Astrocyte of the cerebellum (primary cell): ENCODE measurements at regions not wholly inside any gene's neighbourhood (a gene's known extent, or its start where the extent isn't known, plus 50 kb on each side); places are given as distances from the start of the nearest gene placed in this dataset.
A peak's percentile ranks its signal among the peaks of the same experiment; 100 is the strongest.

Source experiments
- DNase-seq: peaks from one replicate; pipeline ENCODE4 v3.0.0-alpha.2; 2011; ENCODE audit warnings: low read depth
- H3K4me3 ChIP-seq: 2 replicates; pipeline ENCODE4 v1.5.1; 2011; ENCODE audit warnings: mild to moderate bottlenecking, low read depth, low read length, moderate library complexity
- in situ Hi-C: cut with HindIII; loops from 2 replicates; pipeline ENCODE4 v1.10.0; 2017; ENCODE audit warnings: low sequenced_read_pairs
- TF ChIP-seq, protein P1 (sequence below): IDR thresholded peaks from 2 replicates; pipeline ENCODE4 v1.5.1; 2012; ENCODE audit warnings: low read length, low read depth, moderate library complexity, mild to moderate bottlenecking; ENCODE audit errors: missing control alignments

DNA sequence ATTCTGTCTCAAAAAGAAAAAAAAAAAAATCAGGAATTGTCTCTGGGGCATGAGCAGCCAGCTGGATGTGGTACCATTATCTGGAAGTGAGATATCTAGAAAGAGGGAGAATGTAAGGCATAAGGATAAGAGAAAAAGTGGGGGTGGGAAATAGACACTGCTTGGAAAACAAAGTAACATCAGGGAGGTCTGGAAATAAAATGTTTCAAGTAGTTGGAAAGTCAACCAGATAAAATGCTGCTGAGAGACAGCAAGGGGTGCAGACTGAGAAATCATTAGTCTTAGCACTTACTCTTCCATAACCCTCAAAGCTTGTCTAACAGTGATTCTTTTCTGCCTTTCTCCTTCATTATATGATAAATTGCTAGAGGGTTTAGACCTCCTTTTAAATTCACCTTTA is 159.7 kb upstream of the TBL1XR1 start:
- DNase-seq, result no peak
- TF ChIP-seq, protein P1, sequence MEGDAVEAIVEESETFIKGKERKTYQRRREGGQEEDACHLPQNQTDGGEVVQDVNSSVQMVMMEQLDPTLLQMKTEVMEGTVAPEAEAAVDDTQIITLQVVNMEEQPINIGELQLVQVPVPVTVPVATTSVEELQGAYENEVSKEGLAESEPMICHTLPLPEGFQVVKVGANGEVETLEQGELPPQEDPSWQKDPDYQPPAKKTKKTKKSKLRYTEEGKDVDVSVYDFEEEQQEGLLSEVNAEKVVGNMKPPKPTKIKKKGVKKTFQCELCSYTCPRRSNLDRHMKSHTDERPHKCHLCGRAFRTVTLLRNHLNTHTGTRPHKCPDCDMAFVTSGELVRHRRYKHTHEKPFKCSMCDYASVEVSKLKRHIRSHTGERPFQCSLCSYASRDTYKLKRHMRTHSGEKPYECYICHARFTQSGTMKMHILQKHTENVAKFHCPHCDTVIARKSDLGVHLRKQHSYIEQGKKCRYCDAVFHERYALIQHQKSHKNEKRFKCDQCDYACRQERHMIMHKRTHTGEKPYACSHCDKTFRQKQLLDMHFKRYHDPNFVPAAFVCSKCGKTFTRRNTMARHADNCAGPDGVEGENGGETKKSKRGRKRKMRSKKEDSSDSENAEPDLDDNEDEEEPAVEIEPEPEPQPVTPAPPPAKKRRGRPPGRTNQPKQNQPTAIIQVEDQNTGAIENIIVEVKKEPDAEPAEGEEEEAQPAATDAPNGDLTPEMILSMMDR, result no peak
- in situ Hi-C loops, result loop anchor here (5.0 kb wide), 1 partner anchor 120 kb away; no protein-coding TSS in a partner anchor
- H3K4me3 ChIP-seq, result no peak overlapping the region

DNA sequence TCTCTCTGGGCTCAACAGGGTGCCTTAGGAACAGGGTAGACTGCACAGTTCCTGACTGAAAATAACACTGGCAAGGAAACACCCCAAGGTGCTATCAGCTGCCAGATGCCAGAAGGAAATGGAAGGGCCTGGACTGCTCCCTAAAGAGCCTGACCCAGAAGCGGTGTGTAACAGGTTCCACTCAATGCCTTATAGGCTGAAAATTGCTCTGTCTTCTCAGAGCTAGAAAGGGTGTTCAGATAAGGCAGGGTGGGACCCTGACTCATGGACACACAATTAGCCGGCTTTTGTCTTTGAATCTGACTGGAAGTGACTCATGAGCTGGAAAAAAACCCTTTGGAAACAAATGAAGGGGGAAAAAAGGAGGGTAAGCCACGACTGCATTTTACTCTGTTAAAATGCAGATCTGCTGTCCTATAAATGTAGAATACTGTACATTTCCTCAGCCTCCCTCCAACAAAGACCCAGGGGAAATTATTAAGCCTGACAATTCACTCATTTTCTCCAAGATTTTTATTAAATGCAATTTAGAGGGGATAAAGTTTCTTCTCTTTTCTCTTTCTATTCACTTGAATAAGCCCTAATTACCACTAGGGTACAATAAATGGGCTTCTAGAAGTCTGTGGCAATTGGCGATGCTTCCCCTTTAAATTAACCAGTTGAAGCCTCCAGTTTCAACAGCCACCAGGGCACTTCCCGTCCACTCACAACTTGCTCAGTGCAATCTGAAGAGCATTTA is 160.2 kb upstream of the TBL1XR1 start:
- no peak for DNase-seq
- in situ Hi-C loops, result loop anchor here (5.0 kb wide), 1 partner anchor 120 kb away; no protein-coding TSS in a partner anchor
- TF ChIP-seq, protein P1, result no peak
- no peak overlapping the region for H3K4me3 ChIP-seq

DNA sequence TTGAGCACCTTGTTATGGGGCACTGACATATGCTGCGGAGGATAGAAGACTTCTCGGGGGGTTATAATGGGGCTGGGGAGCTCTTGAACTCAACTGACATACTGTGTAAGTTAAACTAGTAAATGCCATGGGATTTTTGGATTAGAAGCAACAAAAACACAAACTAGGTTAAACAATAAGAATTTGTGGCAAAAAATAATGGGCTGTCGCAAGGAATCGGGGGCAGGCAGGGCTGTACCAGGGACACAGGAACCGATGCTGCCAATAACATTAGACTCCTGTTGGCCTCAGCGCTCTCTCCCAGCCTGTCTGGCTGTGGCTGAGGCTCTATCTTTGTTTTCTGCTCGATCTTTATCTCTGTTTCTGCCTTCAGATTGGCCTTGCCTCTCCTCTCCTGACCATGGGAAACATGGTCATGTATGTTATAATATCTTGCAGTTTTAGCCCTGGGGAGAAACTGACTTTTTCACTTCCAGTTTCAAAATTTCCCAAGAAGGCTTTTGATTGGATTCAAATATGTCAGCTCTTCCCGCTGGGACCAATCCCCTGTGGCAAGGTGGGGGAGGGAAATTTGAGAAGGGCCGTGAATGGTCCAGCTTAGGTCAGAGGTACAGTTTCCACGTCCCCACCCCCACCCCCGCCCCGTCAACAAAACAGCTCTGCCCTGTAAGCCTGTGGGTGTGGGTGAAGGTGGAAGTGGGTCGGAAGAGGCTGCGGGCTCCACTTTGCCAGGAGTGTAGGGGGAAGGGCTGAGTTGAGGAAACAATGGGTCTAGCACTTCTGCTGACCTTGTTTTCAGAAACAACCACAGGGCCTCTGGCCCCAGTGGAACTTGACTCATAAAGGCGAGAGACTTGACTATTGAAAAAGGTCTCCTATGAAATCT is 161.1 kb upstream of the TBL1XR1 start:
- in situ Hi-C loops, result loop anchor here (5.0 kb wide), 1 partner anchor 119 kb away; no protein-coding TSS in a partner anchor
- H3K4me3 ChIP-seq, result no peak overlapping the region
- TF ChIP-seq, protein P1, result no peak
- no peak for DNase-seq

DNA sequence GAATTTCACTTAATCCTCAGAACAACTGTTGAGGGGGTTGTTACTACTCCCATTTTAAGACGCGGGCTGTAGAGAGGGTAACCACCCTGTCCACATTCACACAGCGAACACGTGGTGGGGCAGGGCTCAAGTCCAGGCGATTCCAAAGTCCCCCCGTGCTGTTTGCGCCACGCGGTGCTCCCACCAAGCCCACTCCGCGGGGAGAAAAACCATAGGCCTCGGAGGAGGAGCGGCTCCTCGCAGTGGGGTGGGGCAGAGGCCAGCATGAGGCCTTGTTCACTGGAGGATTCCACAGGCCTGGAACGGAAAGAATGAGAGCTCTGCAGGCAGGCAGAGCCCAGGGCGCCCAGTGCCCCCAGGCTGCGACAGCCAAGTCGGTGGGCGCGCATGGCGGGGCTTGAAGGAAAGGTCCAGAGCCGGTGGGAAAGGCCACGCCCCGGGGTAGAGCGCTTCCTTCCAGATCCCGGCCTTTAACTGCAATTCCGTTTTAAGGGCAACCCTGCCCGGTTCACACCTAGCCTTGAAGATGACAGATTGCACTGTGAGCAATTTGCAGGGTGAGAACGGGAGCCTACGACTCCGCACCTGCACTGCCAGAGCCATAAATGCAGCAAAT is 161.8 kb upstream of the TBL1XR1 start:
- no peak overlapping the region for H3K4me3 ChIP-seq
- in situ Hi-C loops, result loop anchor here (5.0 kb wide), 1 partner anchor 118 kb away; no protein-coding TSS in a partner anchor
- no peak for DNase-seq
- TF ChIP-seq, protein P1, result no peak

DNA sequence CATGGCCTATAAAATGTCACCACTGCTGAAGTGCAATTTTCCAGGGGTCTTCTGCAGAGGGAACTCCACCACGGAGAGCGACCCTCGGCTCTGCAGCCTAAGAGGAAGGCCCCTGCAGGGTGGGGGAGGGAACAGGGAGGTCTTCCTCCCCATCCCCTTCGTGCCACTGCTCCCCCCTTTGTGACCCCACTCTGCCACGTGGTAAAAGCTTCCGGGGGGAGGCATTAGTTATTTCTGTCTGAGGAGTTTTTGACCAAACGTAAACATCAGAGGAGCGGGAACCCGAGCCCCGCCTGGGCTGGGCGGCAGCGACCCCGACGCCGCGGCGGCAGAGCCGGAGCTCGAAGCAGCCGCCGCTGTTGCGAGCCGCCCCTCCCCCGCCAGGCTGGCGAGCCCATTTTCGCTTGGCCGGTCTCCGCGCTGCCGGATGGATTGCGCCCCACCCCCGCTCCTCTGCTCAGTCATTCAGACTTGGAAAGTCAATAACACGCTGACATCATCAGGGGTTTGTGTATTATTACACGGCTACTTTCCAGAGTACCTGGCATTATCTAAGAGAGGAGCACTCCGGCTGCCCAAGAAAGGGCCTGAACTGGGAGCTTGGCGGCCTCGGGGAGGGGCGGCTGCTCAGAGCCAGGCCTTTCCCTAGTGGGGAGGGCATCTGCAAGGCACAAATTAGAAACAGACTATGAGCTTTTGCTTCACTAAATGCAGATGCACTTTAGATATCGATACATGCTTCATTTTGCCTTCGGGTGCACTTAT is 162.5 kb upstream of the TBL1XR1 start:
- peak; percentile 99 for DNase-seq
- in situ Hi-C loops, result loop anchor here (5.0 kb wide), 1 partner anchor 118 kb away; no protein-coding TSS in a partner anchor
- H3K4me3 ChIP-seq, result no peak overlapping the region
- TF ChIP-seq, protein P1, result no peak
